HG02938 (cell line): ENCODE measurements at regions not wholly inside any gene's neighbourhood (a gene's known extent, or its start where the extent isn't known, plus 50 kb on each side); places are given as distances from the start of the nearest gene placed in this dataset.
"Not testable (repeated sequence)": the region's sequence is repeated elsewhere in the genome, so short reads cannot be mapped to it uniquely, and the experiment has no call there.

Experiments
- ATAC-seq: cut with Tn5 transposase; IDR thresholded peaks from one replicate; pipeline ENCODE4 v1.9.1; 2021; ENCODE audit warnings: mild to moderate bottlenecking, moderate library complexity; ENCODE audit not compliant: unreplicated experiment

DNA sequence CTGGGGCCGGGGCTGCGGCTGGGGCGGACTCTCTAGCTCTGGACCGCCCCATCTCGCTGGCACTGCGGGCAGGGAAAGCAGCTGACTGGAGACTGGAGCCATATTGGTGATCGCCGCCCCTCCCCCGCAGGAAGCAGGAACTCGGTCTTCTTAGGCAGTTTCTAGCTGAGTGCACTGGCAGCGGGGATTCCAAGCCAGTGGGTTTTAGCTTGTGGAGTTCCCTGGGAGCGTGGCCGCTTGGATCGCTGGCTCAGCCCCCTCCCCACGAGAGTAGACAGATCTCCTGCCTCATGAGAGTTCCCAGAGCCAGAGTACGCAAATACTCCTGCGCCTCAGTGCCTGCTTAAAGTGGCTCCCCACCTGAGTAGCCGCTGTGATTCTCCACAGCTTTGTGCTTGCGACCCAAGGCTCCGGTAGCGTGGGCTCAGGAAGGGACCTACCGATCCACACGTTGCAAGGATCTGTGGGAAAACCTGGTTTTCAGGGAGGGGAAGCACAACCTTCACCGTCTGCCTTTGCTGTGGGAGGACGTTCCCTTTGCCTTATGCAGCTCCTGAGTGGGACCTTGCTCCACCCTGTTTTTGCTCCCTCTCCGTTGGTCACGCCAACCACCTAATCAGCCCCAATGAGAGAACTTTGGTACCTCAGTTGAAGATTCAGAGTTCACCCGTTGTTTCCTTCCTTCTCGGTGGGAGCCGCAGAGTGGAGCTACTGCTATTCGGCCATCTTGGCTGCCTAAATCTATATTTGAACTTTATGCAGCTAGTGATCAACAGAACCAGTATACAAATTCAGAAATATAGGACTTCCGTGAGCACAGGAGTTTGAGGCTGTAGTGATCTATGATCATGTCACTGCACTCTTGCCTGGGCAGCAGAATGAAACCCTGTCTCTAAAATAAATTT lies 803.9 kb upstream of the PCDH10 start:
- no peak for ATAC-seq

DNA sequence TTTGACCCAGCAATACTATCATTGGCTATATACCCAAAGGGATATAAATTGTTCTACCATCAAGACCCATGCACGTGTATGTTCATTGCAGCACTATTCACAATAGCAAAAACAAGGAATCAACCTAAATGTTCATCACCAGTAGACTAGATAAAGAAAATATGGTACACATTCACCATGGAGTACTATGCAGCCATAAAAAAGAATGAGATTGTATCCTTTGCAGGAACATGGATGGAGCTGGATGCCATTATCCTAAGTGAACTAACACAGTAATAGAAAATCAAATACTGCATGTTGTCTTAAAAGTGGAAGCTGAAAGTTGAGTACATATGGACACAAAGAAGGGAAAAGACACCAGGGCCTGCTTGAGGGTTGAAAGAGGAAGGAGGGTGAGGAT lies 803.1 kb upstream of the PCDH10 start:
- ATAC-seq = no peak

DNA sequence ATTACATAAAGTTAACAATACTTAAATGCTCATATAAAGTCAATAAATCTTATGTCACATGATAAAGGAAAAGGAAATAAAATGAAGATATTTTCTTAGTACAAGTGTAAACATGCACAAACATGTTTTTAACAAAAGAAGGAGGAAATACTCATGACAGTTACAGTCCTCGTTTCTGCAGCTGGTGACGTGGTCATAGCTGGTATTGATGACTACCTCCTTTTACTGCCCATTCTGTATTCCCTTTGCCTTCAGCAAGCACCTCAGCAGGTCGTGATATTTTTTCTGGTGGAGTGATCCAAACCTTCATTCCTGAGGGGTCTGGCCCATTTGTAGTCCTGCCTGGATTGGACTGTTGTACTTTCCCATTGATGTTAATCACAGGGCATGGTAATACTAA lies 797.5 kb upstream of the PCDH10 start:
- not testable (repeated sequence) for ATAC-seq

DNA sequence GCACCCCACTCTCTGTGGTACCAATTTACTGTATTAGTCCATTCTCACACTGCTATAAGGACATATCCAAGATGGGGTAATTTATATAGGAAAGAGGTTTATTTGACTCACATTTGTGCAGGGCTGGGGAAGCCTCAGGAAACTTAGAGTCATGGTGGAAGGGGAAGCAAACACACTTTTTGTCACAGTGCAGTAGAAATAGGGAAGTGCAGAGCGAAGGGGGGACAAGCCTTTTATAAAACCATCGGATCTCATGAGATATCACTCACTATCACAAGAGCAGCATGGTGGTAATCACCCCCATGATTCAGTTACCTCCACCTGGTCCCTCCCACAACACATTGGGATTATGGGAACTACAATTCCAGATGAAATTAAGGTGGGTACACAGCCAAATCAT lies 766.9 kb upstream of the PCDH10 start:
- no peak for ATAC-seq

DNA sequence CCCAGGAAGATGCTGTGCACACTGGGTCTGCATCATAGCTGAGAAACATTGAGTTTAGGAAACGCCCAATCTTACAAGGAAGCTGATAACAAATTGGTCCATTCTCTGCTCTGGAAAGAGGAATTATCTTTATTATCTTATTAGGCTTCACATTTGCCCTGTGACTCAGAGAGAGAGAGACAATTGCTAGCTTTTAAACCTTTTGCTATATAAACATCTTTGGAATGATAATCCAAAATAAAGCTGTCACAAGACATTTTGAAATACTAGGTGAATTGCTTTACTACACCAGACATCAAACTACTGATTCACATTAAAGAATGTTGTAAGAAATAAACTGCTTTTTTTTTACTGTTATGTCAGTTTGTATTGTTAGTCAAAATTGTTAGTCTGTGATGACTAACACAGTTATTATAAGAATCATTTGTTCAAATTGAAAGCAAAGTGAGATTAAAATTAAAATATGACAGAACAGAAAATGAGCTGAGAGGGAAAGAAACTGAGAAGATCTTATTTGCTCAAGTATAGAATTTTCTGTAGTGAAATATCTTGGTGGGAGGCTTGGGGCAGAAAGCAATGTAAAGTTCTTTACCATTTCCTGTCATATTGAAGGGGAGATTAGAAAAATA lies 765.4 kb upstream of the PCDH10 start:
- no peak for ATAC-seq

DNA sequence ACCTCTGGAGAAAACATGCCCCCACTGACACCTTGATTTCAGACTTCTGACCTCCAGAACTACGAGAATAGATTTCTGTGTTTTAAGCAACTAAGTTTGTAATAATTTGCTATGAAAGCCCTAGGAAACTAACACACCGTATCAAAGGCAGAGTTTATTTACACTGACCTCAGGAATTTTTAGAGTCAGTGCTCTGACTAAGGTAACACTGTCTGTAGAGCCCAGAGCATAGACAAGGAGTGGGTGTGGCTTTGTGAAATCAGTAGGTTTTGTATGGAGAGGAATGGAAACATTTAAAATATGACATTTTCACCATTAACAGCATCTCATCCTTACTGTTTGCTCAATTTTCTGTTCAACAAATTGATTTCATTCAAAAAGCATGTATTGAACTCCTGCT lies 764.4 kb upstream of the PCDH10 start:
- ATAC-seq = no peak

DNA sequence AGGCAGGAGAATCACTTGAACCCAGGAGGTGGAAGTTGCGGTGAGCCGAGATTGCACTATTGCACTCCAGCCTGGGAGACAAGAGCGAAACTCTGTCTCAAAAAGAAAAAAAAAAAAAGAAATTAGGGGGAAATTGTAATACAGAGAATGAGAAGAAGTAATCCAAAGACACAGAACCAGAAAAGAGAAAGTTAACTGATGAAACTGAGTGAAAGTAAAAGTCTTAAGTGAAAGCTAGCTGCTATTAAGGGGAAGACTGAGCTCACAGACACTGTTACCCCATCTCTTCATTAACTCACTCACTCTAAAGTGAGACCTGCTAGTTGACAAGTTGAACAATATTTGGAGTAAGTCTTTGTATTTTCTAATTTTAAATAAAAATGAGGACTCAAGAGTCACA lies 763.0 kb upstream of the PCDH10 start:
- no peak for ATAC-seq

DNA sequence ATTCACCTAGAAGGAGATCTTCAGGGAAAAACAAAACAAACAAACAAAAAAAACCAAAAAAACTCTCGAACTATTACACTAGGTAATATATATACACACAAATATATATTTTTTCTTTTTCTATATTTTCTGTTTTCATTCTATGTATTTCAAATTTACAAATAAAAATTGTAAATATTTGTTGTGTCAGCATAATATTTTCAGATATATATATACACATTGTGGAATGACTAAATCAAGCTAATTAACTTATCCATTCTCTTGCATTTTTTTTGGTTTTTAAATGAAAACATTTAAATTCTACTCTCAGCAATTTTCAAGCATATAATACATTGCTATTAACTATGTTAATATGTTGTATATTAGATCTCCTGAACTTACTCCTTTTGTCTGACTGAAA lies 762.0 kb upstream of the PCDH10 start:
- ATAC-seq = no peak

DNA sequence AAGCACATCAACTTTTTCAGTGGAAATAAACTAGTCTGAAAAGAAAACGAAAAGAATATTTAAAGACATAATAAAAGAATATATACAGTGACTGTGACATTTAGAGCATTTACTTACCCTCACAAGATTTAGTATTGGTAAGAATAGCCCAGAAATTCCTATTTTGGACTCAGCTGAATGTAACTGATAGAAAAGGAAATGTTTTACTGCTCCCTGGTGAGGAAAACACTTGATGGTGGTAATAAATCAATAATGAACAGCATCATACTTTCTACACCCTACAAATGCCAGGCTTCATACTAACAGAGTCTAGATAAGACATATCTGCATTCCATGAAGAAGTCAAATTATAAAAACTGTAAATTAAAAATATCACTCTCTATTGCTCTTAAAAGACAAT lies 753.5 kb upstream of the PCDH10 start:
- ATAC-seq = no peak

DNA sequence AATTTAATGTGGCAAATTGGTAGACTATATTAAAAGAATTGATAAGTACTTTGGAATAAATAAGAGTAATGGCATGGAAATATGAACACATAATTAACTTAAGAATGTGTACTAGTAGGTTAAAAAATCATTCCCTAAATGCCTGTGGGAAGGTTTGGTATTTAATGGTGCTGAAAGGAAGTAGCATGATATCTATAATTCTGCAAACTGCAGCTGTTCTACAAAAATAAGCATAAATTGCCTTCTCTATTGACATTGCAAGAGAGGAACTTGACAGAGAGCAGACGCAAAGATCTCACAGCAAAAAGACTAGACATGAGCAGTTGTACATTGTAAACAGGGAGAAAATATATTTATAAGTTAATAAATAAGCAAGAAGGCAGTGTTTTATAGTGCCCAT lies 752.5 kb upstream of the PCDH10 start:
- ATAC-seq = no peak

DNA sequence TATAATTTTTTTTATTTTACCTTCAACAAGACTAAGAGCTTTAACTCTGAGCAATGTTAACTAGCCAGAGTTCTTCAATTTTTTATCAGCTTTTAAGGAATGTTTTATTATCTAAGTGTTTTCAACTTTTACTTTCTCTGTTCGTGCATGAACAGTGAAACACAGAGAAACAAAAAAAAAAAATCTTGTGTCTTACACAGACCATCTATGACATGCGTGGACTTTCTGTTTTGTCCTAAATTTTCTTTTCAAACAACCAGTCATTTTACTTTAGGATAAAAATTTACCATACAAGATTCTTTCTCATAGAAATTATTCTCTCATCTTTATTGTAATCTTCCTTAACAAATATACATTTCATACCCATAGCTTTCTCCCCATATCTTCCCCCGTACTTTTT lies 731.9 kb upstream of the PCDH10 start:
- ATAC-seq = no peak

DNA sequence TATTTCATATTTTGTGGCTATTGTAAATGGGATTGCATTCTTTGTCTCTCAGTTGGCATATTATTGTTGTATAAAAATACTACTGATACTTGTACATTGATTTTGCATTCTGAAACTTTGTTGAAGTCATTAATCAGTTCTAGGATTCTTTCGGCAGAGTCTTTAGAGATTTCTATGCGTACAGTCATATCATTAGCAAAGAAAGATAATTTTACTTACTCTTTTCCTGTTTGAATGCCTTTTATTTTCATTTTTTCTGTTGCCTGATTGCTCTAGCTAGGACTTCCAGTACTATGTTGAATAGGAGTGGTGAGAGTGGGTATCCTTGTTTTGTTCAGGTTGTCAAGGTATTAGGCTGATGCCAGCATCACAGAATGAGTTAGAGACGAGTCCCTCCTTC lies 722.0 kb upstream of the PCDH10 start:
- ATAC-seq = no peak

DNA sequence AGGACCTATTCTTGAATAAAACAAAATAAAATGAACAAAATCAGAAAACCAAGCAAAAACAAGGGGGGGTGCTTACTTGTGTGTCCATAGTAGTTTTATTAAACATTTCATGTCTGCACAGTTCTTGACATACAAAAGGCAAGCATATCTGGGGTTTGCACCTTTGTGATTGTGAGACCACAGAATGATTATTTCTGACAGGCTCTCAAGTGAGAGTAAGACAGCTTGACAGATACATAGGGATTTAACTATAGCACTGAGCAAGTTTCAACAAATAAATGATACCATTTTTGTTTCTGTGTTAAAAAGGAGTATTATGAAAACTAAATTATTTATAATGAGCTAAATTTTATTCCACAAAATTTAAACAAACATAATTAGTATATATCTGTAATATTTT lies 712.0 kb upstream of the PCDH10 start:
- ATAC-seq = no peak

DNA sequence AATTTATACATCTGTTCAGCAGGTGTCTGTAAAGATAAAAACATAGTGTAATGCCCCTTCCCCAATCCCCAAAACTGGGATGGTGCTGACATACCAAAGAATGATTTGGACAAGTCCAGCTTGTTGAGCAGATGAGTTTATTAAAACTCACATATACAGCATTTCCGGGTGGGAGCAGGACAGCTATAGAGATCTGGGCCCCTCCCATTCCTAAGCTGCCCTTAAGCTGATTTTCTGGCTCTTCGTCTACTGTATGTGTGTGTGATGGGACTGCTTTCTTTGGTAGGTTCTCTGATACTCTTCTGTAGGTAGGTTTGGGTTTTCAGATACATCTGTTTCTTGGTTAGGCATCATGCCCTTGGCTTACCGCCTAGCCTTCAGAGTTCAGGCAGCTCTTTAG lies 703.7 kb upstream of the PCDH10 start:
- ATAC-seq = no peak

DNA sequence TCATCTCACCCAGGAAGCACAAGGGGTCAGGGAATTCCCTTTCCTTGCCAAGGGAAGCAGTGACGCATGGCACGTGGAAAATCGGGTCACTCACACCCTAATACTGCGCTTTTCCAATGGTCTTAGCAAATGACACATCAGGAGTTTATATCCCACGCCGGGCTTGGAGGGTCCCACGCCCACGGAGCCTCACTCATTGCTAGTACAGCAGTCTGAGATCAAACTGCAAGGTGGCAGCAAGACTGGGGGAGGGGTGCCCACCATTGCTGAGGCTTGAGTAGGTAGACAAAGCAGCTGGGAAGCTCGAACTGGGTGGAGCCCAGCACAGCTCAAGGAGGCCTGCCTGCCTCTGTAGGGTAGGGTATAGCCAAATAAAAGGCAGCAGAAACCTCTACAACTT lies 691.1 kb upstream of the PCDH10 start:
- not testable (repeated sequence) for ATAC-seq

DNA sequence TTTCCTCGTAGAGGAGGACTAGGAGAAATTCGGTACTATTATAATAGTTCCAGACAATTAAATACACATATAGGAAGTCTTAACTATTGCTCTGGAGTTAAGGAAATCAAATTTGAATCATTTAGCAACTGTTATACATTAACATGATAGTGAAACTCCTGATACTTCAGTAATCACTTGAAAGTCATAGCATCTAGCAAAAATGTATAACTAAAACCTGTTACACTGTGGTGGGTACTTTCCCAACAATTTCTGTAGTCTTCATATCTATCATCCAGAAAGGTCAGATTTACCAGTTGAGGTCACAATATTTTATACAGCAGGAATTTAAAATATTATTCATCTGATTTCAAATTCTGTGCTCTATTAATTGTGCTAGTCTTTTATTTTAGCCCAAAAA lies 669.6 kb upstream of the PCDH10 start:
- ATAC-seq = no peak

DNA sequence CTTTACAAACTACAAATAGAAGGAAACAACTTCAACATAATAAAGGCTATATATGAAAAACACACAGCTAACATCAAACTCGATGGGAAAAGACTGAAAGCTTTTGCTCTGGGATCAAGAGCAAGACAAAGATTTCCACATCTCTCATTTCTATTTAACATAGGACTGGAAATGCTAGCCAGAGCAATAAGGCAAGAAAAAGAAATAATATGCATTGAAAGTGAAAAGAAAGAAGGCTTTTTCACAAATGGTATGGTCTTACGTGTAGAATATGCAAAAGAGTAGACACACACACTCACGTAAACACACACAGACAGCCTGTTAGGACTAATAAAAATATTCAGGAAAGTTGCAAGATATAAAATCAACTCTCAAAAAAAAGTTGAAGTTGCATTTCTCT lies 660.5 kb upstream of the PCDH10 start:
- ATAC-seq = no peak

DNA sequence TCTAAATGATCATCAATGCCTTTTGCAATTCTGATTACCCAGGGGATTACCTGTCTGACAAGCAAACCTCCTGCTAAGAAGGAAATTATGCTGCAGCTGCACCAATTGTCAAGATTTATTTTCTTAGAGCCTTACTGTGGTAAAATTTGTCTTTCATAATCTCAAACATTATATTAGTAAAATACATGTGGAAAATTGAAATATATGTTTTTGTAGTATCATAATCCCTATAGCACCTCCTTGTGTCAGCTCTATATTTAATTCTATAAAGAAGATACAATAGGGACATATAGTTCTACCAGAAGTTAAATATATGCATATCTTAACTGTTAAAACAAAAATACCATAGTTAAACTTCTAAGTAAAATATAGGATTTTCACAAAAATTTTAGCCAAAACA lies 655.6 kb upstream of the PCDH10 start:
- ATAC-seq = no peak

DNA sequence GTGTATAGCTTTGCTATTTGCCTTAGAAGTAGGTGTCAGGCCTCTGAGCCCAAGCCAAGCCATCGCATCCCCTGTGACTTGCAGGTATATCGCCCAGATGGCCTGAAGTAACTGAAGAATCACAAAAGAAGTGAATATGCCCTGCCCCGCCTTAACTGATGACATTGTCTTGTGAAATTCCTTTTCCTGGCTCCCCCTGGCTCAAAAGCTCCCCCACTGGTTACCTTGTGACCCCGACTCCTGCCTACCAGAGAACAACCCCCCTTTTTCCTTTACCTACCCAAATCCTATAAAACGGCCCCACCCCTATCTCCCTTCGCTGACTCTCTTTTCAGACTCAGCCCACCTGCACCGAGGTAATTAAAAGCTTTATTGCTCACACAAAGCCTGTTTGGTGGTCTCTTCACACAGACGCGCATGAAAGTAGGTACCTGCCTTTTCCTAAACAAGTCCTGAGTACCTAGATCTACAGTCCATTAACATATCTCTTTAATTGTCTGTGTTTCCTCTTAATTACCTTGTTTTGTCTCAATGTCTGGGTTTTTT lies 653.8 kb upstream of the PCDH10 start:
- not testable (repeated sequence) for ATAC-seq

DNA sequence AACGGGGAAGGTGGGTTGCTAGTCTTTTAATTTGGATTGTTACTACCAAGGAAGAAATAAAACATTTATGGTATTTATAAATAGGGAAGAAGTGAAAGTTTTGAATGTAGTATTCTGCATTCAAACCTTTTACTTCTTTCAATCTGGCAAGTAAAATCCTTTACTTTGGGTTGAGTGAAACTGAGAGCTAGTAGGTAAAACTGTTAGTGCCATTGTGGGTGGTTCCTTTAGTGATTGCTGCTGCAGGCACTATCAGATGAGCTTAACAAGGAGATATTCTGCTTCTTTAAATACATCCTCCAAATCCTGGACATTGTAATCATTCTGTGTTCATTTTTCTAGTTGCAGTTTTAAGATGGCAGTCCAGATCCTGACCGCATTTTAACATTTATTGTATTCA lies 650.9 kb upstream of the PCDH10 start:
- no peak for ATAC-seq

DNA sequence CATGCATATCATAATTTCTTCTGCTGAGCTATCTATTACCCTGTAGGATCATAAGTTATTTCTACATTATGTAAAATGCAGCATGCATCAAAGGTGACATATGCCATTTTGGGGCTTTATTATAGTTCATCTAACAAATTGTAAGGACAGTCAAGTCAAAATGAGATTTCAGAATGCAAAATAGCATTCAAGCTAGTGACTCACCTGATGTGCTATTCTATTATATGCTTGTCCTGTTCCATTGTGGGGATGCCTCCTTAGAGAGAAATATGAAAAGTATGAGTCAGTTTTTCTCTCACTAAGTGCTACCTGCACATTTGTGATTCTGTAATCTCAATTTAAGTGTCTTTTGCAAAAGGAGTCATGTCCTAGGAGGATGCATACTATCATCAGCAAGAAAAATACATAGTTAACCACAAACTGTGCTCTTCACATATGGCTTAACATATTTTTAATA lies 647.0 kb upstream of the PCDH10 start:
- ATAC-seq = no peak

DNA sequence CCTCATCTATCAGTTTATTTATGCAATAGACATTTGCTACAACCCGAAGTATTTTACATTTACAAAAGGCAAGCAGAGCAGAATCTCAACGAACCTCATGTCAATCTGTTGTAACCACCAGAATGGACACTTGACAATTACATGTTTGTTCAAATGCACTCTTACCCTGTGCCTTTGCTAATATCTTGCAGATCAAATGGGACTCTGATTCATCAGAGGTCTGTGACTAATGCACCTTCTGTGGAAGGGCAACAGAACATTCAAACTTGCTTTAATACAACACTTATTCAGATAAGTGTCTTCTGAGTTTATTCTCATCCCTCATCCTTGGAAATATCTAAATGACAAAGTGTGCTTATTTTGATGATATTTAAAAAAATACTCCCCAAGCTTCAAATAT lies 644.7 kb upstream of the PCDH10 start:
- no peak for ATAC-seq
